PC-9 (cell line): ENCODE measurements at regions not wholly inside any gene's neighbourhood (a gene's known extent, or its start where the extent isn't known, plus 50 kb on each side); places are given as distances from the start of the nearest gene placed in this dataset.

ENCODE experiments used
- BruUV-seq: library from RNA; stranded (reverse); fragments of 400-500 nt; replicated peaks from 2 replicates; lab custom pipeline; 2021; lab: Mats Ljungman, UMichigan
- CTCF ChIA-PET: fragments of 300-600 bp; sonication (Branson Sonifier 250); formaldehyde crosslinking; loops from one replicate; lab custom pipeline; 2022; ENCODE audit warnings: antibody characterized with exemption; lab: Charles Lee
- POLR2A ChIA-PET: fragments of 300-600 bp; sonication (Branson Sonifier 250); formaldehyde crosslinking; loops from one replicate; lab custom pipeline; 2022; ENCODE audit warnings: antibody characterized with exemption; ENCODE audit not compliant: unreplicated experiment; lab: Charles Lee
- DNase-seq, 2 experiments: peaks; one replicate each; pipeline versions ENCODE4 v3.0.0 to v3.0.0-alpha.2; 2015 to 2022; ENCODE audit warnings: mixed read lengths in 1 of 2
- H2AFZ ChIP-seq: fragments of 200-600 bp; sonication (generic); 2 replicates; pipeline ENCODE4 v1.8.1; 2017; ENCODE audit warnings: antibody characterized with exemption
- H3F3A ChIP-seq: fragments of 200-600 bp; sonication (generic); 2 replicates; pipeline ENCODE4 v1.8.1; 2017; ENCODE audit warnings: antibody characterized with exemption, mild to moderate bottlenecking, low read depth; ENCODE audit not compliant: insufficient read depth
- H3K27ac ChIP-seq: fragments of 200-600 bp; sonication (generic); 2 replicates; pipeline ENCODE4 v1.6.1; 2016; ENCODE audit warnings: mixed run types
- H3K27me3 ChIP-seq: fragments of 200-600 bp; sonication (generic); 2 replicates; pipeline ENCODE4 v1.6.1; 2016; ENCODE audit warnings: low read depth, mixed run types; ENCODE audit not compliant: insufficient read depth
- H3K36me3 ChIP-seq: fragments of 200-600 bp; sonication (generic); 2 replicates; pipeline ENCODE4 v1.6.1; 2016; ENCODE audit warnings: low read depth, mixed run types
- H3K4me1 ChIP-seq: fragments of 200-600 bp; sonication (generic); replicated peaks from 2 replicates; pipeline ENCODE4 v1.6.1; 2016; ENCODE audit warnings: mixed run types; ENCODE audit not compliant: insufficient read depth
- H3K4me2 ChIP-seq: fragments of 200-600 bp; sonication (generic); 2 replicates; pipeline ENCODE4 v1.6.1; 2017; ENCODE audit warnings: mixed run types
- H3K4me3 ChIP-seq: fragments of 200-600 bp; sonication (generic); 2 replicates; pipeline ENCODE4 v1.6.1; 2016; ENCODE audit warnings: mixed run types
- H3K79me2 ChIP-seq: fragments of 200-600 bp; sonication (generic); 2 replicates; pipeline ENCODE4 v1.6.1; 2017; ENCODE audit warnings: low read depth, mixed run types
- H3K9me2 ChIP-seq: fragments of 200-600 bp; sonication (generic); 2 replicates; pipeline ENCODE4 v1.8.1; 2017; ENCODE audit warnings: mild to moderate bottlenecking; ENCODE audit not compliant: insufficient read depth
- H3K9me3 ChIP-seq: fragments of 200-600 bp; sonication (generic); 2 replicates; pipeline ENCODE4 v1.8.1; 2016; ENCODE audit warnings: low read depth; ENCODE audit not compliant: insufficient read depth
- H4K20me1 ChIP-seq: fragments of 200-600 bp; sonication (generic); 2 replicates; pipeline ENCODE4 v1.8.1; 2017; ENCODE audit not compliant: insufficient read depth
- EZH2 ChIP-seq: fragments of 200-600 bp; sonication (generic); IDR thresholded peaks from 2 replicates; pipeline ENCODE4 v1.8.0; 2017; ENCODE audit warnings: antibody characterized with exemption, low read depth
- intact Hi-C: fragments of 100-400 bp; cut with micrococcal nuclease; formaldehyde crosslinking; loops from one replicate; pipeline ENCODE4 v1.10.0; 2022; ENCODE audit not compliant: unreplicated experiment
- TF ChIP-seq, protein P1 (sequence below): fragments of 200-600 bp; sonication (generic); conservative IDR thresholded peaks from 2 replicates; pipeline ENCODE4 v1.6.1; 2017; ENCODE audit warnings: mixed run types, antibody characterized with exemption, mild to moderate bottlenecking, moderate library complexity

DNA sequence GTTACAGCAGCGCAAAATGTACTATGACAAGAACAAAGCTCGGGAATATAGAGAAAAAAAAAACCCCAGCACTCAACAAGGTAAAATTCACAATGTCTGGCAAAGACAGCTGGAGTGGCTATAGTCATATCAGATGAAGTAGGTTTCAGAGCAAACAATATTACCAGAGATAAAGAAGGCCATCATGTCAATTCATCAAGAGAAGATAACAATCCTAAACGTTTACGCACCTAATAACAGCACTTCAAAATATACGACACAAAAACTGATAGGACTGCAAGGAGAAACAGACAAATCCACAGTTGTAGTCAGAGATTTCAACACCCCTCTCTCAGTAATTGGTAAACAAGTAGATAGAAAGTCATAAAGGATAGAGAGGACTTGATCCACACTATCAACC, 455.2 kb downstream of the PTPRU start:
- Histone ChIP-seq H4K20me1 (no peaks in the 10 kb centered on the region), H3K4me3 (no peak overlapping the region), H3K9me2 (no peaks in the 10 kb centered on the region), H2AFZ (no peak overlapping the region), H3K27me3 (no peaks in the 10 kb centered on the region), H3K4me1 (no peaks in the 10 kb centered on the region), H3K9me3 (no peaks in the 10 kb centered on the region), H3K27ac (no peak overlapping the region), H3K36me3 (no peaks in the 10 kb centered on the region), H3K79me2 (no peaks in the 10 kb centered on the region), H3K4me2 (no peak overlapping the region), H3F3A (no peaks in the 10 kb centered on the region)
- no TSS peak for BruUV-seq
- no peak for DNase-seq
- intact Hi-C loops, result loop anchor here (5.0 kb wide), 1 partner anchor 454 kb away; the partner anchor contains the start of gene PTPRU
- TF ChIP-seq EZH2, result no peak
- TF ChIP-seq, protein P1, sequence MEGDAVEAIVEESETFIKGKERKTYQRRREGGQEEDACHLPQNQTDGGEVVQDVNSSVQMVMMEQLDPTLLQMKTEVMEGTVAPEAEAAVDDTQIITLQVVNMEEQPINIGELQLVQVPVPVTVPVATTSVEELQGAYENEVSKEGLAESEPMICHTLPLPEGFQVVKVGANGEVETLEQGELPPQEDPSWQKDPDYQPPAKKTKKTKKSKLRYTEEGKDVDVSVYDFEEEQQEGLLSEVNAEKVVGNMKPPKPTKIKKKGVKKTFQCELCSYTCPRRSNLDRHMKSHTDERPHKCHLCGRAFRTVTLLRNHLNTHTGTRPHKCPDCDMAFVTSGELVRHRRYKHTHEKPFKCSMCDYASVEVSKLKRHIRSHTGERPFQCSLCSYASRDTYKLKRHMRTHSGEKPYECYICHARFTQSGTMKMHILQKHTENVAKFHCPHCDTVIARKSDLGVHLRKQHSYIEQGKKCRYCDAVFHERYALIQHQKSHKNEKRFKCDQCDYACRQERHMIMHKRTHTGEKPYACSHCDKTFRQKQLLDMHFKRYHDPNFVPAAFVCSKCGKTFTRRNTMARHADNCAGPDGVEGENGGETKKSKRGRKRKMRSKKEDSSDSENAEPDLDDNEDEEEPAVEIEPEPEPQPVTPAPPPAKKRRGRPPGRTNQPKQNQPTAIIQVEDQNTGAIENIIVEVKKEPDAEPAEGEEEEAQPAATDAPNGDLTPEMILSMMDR, result no peak
- ChIA-PET CTCF (no interaction called here), POLR2A (no interaction called here)

DNA sequence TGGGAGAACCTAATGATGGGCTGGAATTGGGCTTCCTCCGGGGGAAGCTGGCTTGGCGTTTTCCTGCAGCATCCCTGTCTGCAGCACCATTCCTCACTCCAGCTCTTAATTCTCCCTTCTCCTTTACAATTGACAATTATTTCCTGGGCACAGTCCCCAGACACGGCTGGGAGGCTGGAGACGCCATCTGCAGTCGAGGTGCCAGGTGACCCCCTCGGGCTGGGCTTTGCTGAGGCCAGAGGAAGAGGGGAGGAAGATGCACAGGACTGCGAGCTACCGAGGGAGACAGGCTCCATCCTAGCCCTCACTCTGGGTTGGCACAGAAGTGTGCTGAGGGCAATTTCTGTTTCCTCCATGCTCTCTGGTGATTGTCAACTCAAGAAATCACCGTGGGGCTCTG, 453.8 kb downstream of the PTPRU start:
- CTCF ChIA-PET, result no interaction called here
- no peaks in the 10 kb centered on the region for H3K27me3 ChIP-seq

DNA sequence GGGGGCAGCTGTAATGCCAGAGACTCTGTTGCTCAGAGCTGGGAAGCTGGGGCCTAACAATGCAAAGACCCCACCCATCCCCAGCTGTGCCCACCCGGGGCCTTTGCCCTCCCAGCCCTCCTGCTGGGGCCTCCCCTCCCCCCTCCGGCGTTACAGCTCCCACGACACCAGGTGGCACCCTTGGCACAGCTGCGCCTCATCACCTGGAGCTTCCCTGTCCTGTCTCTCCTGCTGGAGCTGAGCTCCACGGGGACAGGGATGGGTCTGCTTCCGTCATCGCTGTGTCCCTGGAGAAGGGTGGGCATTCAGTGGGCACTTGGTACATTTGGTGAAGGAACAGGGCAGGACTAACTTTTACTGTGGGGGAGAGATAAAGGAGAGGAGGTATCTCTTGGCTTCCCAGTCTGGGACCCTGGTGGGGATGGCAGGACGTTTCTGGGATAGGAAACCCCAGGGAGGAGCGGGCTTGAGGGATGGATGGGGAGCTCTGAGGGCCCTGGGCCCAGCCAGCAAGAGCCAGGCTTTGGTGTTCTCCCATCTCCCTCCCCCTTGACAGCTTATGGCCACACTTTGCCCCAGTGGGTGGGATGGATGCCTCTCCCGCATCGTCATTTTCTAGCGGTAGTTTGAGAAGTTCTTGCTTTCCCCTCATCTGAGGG, 453.2 kb downstream of the PTPRU start:
- no peaks in the 10 kb centered on the region for H4K20me1 ChIP-seq
- BruUV-seq, result no TSS peak
- POLR2A ChIA-PET, result interaction anchor here (0.6 kb wide), 1 partner anchor 700 kb away, joined by 3 read pairs; no protein-coding TSS in a partner anchor
- DNase-seq, result no peak
- no peaks in the 10 kb centered on the region for H3K79me2 ChIP-seq
- H3K4me3 ChIP-seq, result no peak overlapping the region
- no peaks in the 10 kb centered on the region for H3K4me1 ChIP-seq
- no peaks in the 10 kb centered on the region for H3K9me2 ChIP-seq
- no peaks in the 10 kb centered on the region for H3K36me3 ChIP-seq
- TF ChIP-seq, protein P1, result no peak
- TF ChIP-seq EZH2, result no peak
- CTCF ChIA-PET, result no interaction called here
- no peak overlapping the region for H3K4me2 ChIP-seq
- no peak overlapping the region for H2AFZ ChIP-seq
- intact Hi-C loops, result loop anchor here (5.0 to 10.0 kb wide), 2 partner anchors 115 to 452 kb away; partner anchors contain the start of gene PTPRU
- H3K27ac ChIP-seq, result no peak overlapping the region
- H3K9me3 ChIP-seq, result no peaks in the 10 kb centered on the region
- no peaks in the 10 kb centered on the region for H3F3A ChIP-seq
- no peaks in the 10 kb centered on the region for H3K27me3 ChIP-seq

More for the DNA sequence above, 453.8 kb downstream of the PTPRU start:
- POLR2A ChIA-PET, result no interaction called here
- Histone ChIP-seq H3K4me2 (no peak overlapping the region), H2AFZ (no peak overlapping the region), H3K4me3 (no peak overlapping the region), H3K9me2 (no peaks in the 10 kb centered on the region), H3K4me1 (no peaks in the 10 kb centered on the region), H3K79me2 (no peaks in the 10 kb centered on the region), H3K36me3 (no peaks in the 10 kb centered on the region), H3F3A (no peaks in the 10 kb centered on the region), H4K20me1 (no peaks in the 10 kb centered on the region), H3K9me3 (no peaks in the 10 kb centered on the region), H3K27ac (no peak overlapping the region)
- no TSS peak for BruUV-seq
- DNase-seq, result no peak
- intact Hi-C loops, result loop anchor here (5.0 kb wide), 1 partner anchor 453 kb away; the partner anchor contains the start of gene PTPRU
- TF ChIP-seq EZH2, result no peak
- TF ChIP-seq, protein P1, result no peak
